ENCODE measurements at regions not wholly inside any gene's neighbourhood (a gene's known extent, or its start where the extent isn't known, plus 50 kb on each side); places are given as distances from the start of the nearest gene placed in this dataset.

GRCh38 chr14:51442513-51443175 lies 202.6 kb downstream of the TMX1 start:
- Histone ChIP-seq H3K36me3 (ENCODE audit: low read depth) (no peaks in the 10 kb centered on the region), H3K27ac (peak overlapping the region; percentile 93), H3K4me2 (ENCODE audit: unreplicated experiment) (peak overlapping the region; percentile 83), H3K9me3 (ENCODE audit: low read depth) (no peaks in the 10 kb centered on the region), H3F3A (ENCODE audit: insufficient read depth) (peaks cover 43% of the 10 kb centered on the region), H3K27me3 (replicated peaks; ENCODE audit: insufficient read depth) (no peaks in the 10 kb centered on the region), H3K4me3 (peak overlapping the region; percentile 44), H2AFZ (peak overlapping the region; percentile 56), H3K9ac (peak overlapping the region; percentile 71), H3K4me1 (ENCODE audit: insufficient read depth) (peaks cover 53% of the 10 kb centered on the region), H3K9me2 (ENCODE audit: insufficient read depth) (no peaks in the 10 kb centered on the region), H4K20me1 (ENCODE audit: insufficient read depth) (no peaks in the 10 kb centered on the region), H3K79me2 (ENCODE audit: insufficient read depth) (no peaks in the 10 kb centered on the region)
- in situ Hi-C loops (cut with MboI): no loop called here
- DNase-seq: peak; percentile 97
- TF ChIP-seq EZH2phosphoT487 (IDR thresholded peaks at IDR 0.05; ENCODE audit: insufficient read depth, low read depth) (no peak), EZH2 (IDR thresholded peaks at IDR 0.05; ENCODE audit: insufficient read depth, poor library complexity, severe bottlenecking) (no peak)
- WGBS, 2 experiments (ENCODE audit: low coverage in 1 of 2, low lambda C conversion rate in 2 of 2, missing lambda C conversion rate in 2 of 2): 0 to 2% methylated on average over 2 of the region's 2 CpGs

DNA sequence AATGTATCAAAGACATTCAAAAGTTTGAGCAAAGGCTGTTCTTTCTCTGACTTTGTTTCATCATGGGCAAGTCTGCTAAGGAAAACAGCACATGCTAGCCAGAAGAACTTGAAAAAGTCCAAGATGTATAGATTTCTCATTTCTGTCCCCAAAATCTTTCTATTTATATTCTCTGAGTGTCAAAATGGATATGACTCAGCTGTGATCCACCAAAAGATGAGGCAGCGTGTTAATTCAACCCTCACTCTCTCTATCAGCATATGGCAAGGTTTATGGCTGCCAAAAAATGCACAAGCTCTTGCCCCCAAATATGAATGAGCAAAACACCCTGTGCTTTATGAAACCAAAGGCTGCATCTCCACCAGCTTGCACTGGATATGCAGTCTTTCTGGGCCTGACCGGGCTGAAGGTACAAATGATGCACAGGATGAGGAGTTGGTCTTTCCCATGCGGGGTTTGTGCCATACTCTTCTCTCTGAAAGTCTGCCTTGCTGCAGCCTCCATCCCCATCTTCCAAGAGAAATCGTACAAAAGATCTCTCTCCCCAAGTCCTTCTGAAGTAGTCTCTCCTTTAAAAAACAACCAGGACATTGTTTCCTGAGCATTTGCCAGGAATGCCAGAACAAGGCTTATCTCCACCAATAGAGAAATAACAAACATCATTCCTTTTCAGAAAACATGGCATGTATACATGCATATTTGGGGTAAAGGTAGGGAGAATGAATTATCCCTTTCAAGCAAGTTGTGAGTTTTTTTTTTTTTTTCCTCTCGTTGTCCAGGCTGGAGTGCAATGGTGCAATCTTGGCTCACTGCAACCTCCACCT lies 203.4 kb downstream of the TMX1 start:
- Histone ChIP-seq H3F3A (ENCODE audit: insufficient read depth) (peaks cover 43% of the 10 kb centered on the region), H3K79me2 (ENCODE audit: insufficient read depth) (no peaks in the 10 kb centered on the region), H3K4me3 (peak overlapping the region; percentile 44), H3K9me2 (ENCODE audit: insufficient read depth) (no peaks in the 10 kb centered on the region), H3K27ac (peak overlapping the region; percentile 93), H3K9ac (peak overlapping the region; percentile 69), H3K9me3 (ENCODE audit: low read depth) (no peaks in the 10 kb centered on the region), H3K4me2 (ENCODE audit: unreplicated experiment) (peak overlapping the region; percentile 83), H3K36me3 (ENCODE audit: low read depth) (no peaks in the 10 kb centered on the region), H2AFZ (no peak overlapping the region), H3K27me3 (replicated peaks; ENCODE audit: insufficient read depth) (no peaks in the 10 kb centered on the region), H3K4me1 (ENCODE audit: insufficient read depth) (peaks cover 53% of the 10 kb centered on the region), H4K20me1 (ENCODE audit: insufficient read depth) (no peaks in the 10 kb centered on the region)
- TF ChIP-seq EZH2phosphoT487 (IDR thresholded peaks at IDR 0.05; ENCODE audit: insufficient read depth, low read depth) (no peak), EZH2 (IDR thresholded peaks at IDR 0.05; ENCODE audit: insufficient read depth, poor library complexity, severe bottlenecking) (no peak)
- in situ Hi-C loops (cut with MboI): no loop called here
- WGBS, 2 experiments (ENCODE audit: low coverage in 1 of 2, low lambda C conversion rate in 2 of 2, missing lambda C conversion rate in 2 of 2): 50 to 55% methylated on average over 5 of the region's 5 CpGs
- peak; percentile 70 for DNase-seq

GRCh38 chr14:51444353-51445000 lies 204.4 kb downstream of the TMX1 start:
- H3K4me3 ChIP-seq: no peak overlapping the region
- no peaks in the 10 kb centered on the region for H3K27me3 ChIP-seq (replicated peaks; ENCODE audit: insufficient read depth)
- no peaks in the 10 kb centered on the region for H3K9me3 ChIP-seq (ENCODE audit: low read depth)
- no peak overlapping the region for H2AFZ ChIP-seq
- no peaks in the 10 kb centered on the region for H4K20me1 ChIP-seq (ENCODE audit: insufficient read depth)
- H3K4me1 ChIP-seq (ENCODE audit: insufficient read depth): peaks cover 62% of the 10 kb centered on the region
- H3F3A ChIP-seq (ENCODE audit: insufficient read depth): peaks cover 46% of the 10 kb centered on the region
- in situ Hi-C loops (cut with MboI): no loop called here
- H3K36me3 ChIP-seq (ENCODE audit: low read depth): no peaks in the 10 kb centered on the region
- TF ChIP-seq EZH2 (IDR thresholded peaks at IDR 0.05; ENCODE audit: insufficient read depth, poor library complexity, severe bottlenecking) (no peak), EZH2phosphoT487 (IDR thresholded peaks at IDR 0.05; ENCODE audit: insufficient read depth, low read depth) (no peak)
- H3K79me2 ChIP-seq (ENCODE audit: insufficient read depth): no peaks in the 10 kb centered on the region
- no peak for DNase-seq
- WGBS, 2 experiments (ENCODE audit: low coverage in 1 of 2, low lambda C conversion rate in 2 of 2, missing lambda C conversion rate in 2 of 2): 93 to 94% methylated on average over 9 of the region's 9 CpGs
- no peak overlapping the region for H3K4me2 ChIP-seq (ENCODE audit: unreplicated experiment)
- no peak overlapping the region for H3K9ac ChIP-seq
- H3K27ac ChIP-seq: peak overlapping the region; percentile 93
- H3K9me2 ChIP-seq (ENCODE audit: insufficient read depth): no peaks in the 10 kb centered on the region

DNA sequence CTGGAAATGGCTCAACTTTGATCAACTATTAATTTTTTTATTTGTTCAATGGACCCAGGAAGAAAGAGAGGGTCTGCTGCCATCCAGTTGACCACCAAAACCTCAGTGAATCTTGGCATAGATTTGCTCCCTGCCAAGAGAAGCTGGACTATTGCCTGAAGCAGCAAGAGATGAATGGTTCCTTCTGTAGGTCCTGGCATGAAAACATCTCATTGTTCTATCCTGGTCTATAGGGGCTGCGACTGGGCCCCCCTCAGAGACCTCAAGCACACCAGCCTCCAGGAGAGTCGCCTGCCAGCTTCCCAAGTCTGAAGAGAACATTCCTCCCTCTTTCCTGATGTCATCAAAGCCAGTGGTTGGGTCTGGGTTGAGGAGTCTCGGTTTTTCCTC lies 204.9 kb downstream of the TMX1 start:
- no peaks in the 10 kb centered on the region for H3K79me2 ChIP-seq (ENCODE audit: insufficient read depth)
- no peak overlapping the region for H3K4me3 ChIP-seq
- H4K20me1 ChIP-seq (ENCODE audit: insufficient read depth): no peaks in the 10 kb centered on the region
- H3K27ac ChIP-seq: no peak overlapping the region
- no peak for DNase-seq
- 80 to 100% methylated on average over 3 of the region's 3 CpGs for WGBS, 2 experiments (ENCODE audit: low coverage in 1 of 2, low lambda C conversion rate in 2 of 2, missing lambda C conversion rate in 2 of 2)
- peaks cover 46% of the 10 kb centered on the region for H3F3A ChIP-seq (ENCODE audit: insufficient read depth)
- H3K27me3 ChIP-seq (replicated peaks; ENCODE audit: insufficient read depth): no peaks in the 10 kb centered on the region
- H2AFZ ChIP-seq: no peak overlapping the region
- no peaks in the 10 kb centered on the region for H3K9me2 ChIP-seq (ENCODE audit: insufficient read depth)
- in situ Hi-C loops (cut with MboI): no loop called here
- no peaks in the 10 kb centered on the region for H3K36me3 ChIP-seq (ENCODE audit: low read depth)
- H3K9me3 ChIP-seq (ENCODE audit: low read depth): no peaks in the 10 kb centered on the region
- TF ChIP-seq EZH2phosphoT487 (IDR thresholded peaks at IDR 0.05; ENCODE audit: insufficient read depth, low read depth) (no peak), EZH2 (IDR thresholded peaks at IDR 0.05; ENCODE audit: insufficient read depth, poor library complexity, severe bottlenecking) (no peak)
- no peak overlapping the region for H3K9ac ChIP-seq
- H3K4me1 ChIP-seq (ENCODE audit: insufficient read depth): peaks cover 59% of the 10 kb centered on the region
- H3K4me2 ChIP-seq (ENCODE audit: unreplicated experiment): no peak overlapping the region
